Caco-2 (cell line): ENCODE measurements at regions not wholly inside any gene's neighbourhood (a gene's known extent, or its start where the extent isn't known, plus 50 kb on each side); places are given as distances from the start of the nearest gene placed in this dataset.

Experiments used
- BruUV-seq: library from RNA; stranded (reverse); fragments of 400-500 nt; replicated peaks from 2 replicates; lab custom pipeline; 2021; lab: Mats Ljungman, UMichigan
- CTCF ChIA-PET: fragments of 300-600 bp; sonication (Branson Sonifier 250); formaldehyde crosslinking; loops from one replicate; lab custom pipeline; 2022; ENCODE audit warnings: antibody characterized with exemption; lab: Charles Lee
- POLR2A ChIA-PET: fragments of 300-600 bp; sonication (Branson Sonifier 250); formaldehyde crosslinking; loops from one replicate; lab custom pipeline; 2022; ENCODE audit warnings: antibody characterized with exemption; lab: Charles Lee
- DNase-seq, 2 experiments: peaks; one replicate each; pipeline versions ENCODE4 v3.0.0 to v3.0.0-alpha.2; 2020 to 2022
- H3K27me3 ChIP-seq: replicated peaks from 2 replicates; pipeline ENCODE4 v1.6.0; 2011; ENCODE audit warnings: low read length; ENCODE audit not compliant: control insufficient read depth, insufficient read depth
- H3K36me3 ChIP-seq: 2 replicates; pipeline ENCODE4 v1.5.1; 2011; ENCODE audit warnings: low read length; ENCODE audit not compliant: control insufficient read depth, insufficient read depth
- H3K4me1 ChIP-seq: fragments of 250-450 bp; sonication (Bioruptor Pico); 2 replicates; pipeline ENCODE4 v1.5.1; 2020; ENCODE audit warnings: mild to moderate bottlenecking
- H3K4me3 ChIP-seq: 2 replicates; pipeline ENCODE4 v1.5.1; 2011; ENCODE audit warnings: low read depth, mild to moderate bottlenecking, control low read depth, low read length
- H3K9me3 ChIP-seq: fragments of 250-450 bp; sonication (Bioruptor Pico); 2 replicates; pipeline ENCODE4 v1.5.1; 2020; ENCODE audit warnings: mild to moderate bottlenecking, moderate library complexity
- H3K27ac Mint-ChIP-seq: one replicate; pipeline ENCODE4 v1.8.0; 2022; ENCODE audit warnings: mixed read lengths; ENCODE audit not compliant: unreplicated experiment
- H3K27me3 Mint-ChIP-seq: one replicate; pipeline ENCODE4 v1.8.0; 2022; ENCODE audit warnings: mixed read lengths; ENCODE audit not compliant: insufficient read depth, unreplicated experiment
- H3K36me3 Mint-ChIP-seq: one replicate; pipeline ENCODE4 v1.8.0; 2022; ENCODE audit warnings: mild to moderate bottlenecking, mixed read lengths; ENCODE audit not compliant: insufficient read depth, unreplicated experiment
- H3K4me1 Mint-ChIP-seq: one replicate; pipeline ENCODE4 v1.8.0; 2022; ENCODE audit warnings: low read depth, mixed read lengths; ENCODE audit not compliant: unreplicated experiment
- H3K4me3 Mint-ChIP-seq: one replicate; pipeline ENCODE4 v1.8.0; 2022; ENCODE audit warnings: mild to moderate bottlenecking, moderate library complexity, mixed read lengths; ENCODE audit not compliant: unreplicated experiment
- H3K9me3 Mint-ChIP-seq: one replicate; pipeline ENCODE4 v1.8.0; 2022; ENCODE audit warnings: mixed read lengths; ENCODE audit not compliant: unreplicated experiment
- CTCF ChIP-seq, 2 experiments: fragments of 200-600 bp in 1 of 2; IDR thresholded peaks; 1 replicate in 1 of 2; 2 replicates in 1 of 2; pipeline versions ENCODE4 v1.5.1 to v1.8.0; 2011 to 2022; ENCODE audit warnings: antibody characterized with exemption in 1 of 2, control low read depth in 1 of 2, inconsistent platforms in 1 of 2, low read depth in 1 of 2, low read length in 1 of 2, mild to moderate bottlenecking in 1 of 2, moderate library complexity in 1 of 2; ENCODE audit not compliant: insufficient read depth in 1 of 2, severe bottlenecking in 1 of 2, unreplicated experiment in 1 of 2
- intact Hi-C: fragments of 100-400 bp; cut with micrococcal nuclease; formaldehyde crosslinking; loops from one replicate; pipeline ENCODE4 v1.10.0; 2022; ENCODE audit not compliant: unreplicated experiment

- Mint-ChIP-seq H3K4me1 (peaks cover 6% of the 10 kb centered on the region), H3K4me3 (no peak overlapping the region), H3K9me3 (no peaks in the 10 kb centered on the region), H3K27ac (no peak overlapping the region), H3K27me3 (no peaks in the 10 kb centered on the region), H3K36me3 (no peaks in the 10 kb centered on the region)
- ChIA-PET CTCF (no interaction called here), POLR2A (no interaction called here)
- intact Hi-C loops = loop anchor here (5.0 kb wide), 1 partner anchor 1336 kb away; no protein-coding TSS in a partner anchor
- no TSS peak for BruUV-seq
- peaks cover 7% of the 10 kb centered on the region; the same call in 1 of the 2 replicates for H3K4me1 ChIP-seq
- TF ChIP-seq CTCF (IDR thresholded peaks at IDR 0.05; ENCODE audit: insufficient read depth in 1 of 2, low read depth in 1 of 2, low read length in 1 of 2, severe bottlenecking in 1 of 2, unreplicated experiment in 1 of 2) = no peak
- H3K9me3 ChIP-seq = no peaks in the 10 kb centered on the region
- DNase-seq = no peak
- no peak overlapping the region for H3K4me3 ChIP-seq
- H3K27me3 ChIP-seq = no peaks in the 10 kb centered on the region
- H3K36me3 ChIP-seq = no peaks in the 10 kb centered on the region
Measured at GRCh38 chr2:19675856-19676460, 225.8 kb downstream of the TTC32 start.

GRCh38 chr2:19675003-19675629 is 226.7 kb downstream of the TTC32 start:
- Mint-ChIP-seq H3K4me1 (peaks cover 6% of the 10 kb centered on the region), H3K9me3 (no peaks in the 10 kb centered on the region), H3K27ac (no peak overlapping the region), H3K36me3 (no peaks in the 10 kb centered on the region), H3K27me3 (no peaks in the 10 kb centered on the region), H3K4me3 (no peak overlapping the region)
- BruUV-seq = no TSS peak
- intact Hi-C loops = loop anchor here (5.0 kb wide), 1 partner anchor 1337 kb away; no protein-coding TSS in a partner anchor
- no peaks in the 10 kb centered on the region for H3K27me3 ChIP-seq
- no peaks in the 10 kb centered on the region for H3K9me3 ChIP-seq
- POLR2A ChIA-PET = no interaction called here
- no peak for DNase-seq
- CTCF ChIA-PET = no interaction called here
- H3K36me3 ChIP-seq = no peaks in the 10 kb centered on the region
- H3K4me3 ChIP-seq = no peak overlapping the region
- TF ChIP-seq CTCF (IDR thresholded peaks at IDR 0.05; ENCODE audit: insufficient read depth in 1 of 2, low read depth in 1 of 2, low read length in 1 of 2, severe bottlenecking in 1 of 2, unreplicated experiment in 1 of 2) = no peak
- peaks cover 7% of the 10 kb centered on the region; the same call in 1 of the 2 replicates for H3K4me1 ChIP-seq

GRCh38 chr2:19674051-19675002 is 227.5 kb downstream of the TTC32 start:
- Mint-ChIP-seq H3K9me3 (no peaks in the 10 kb centered on the region), H3K27ac (no peak overlapping the region), H3K4me1 (peaks cover 6% of the 10 kb centered on the region), H3K4me3 (no peak overlapping the region), H3K27me3 (no peaks in the 10 kb centered on the region), H3K36me3 (no peaks in the 10 kb centered on the region)
- no peak overlapping the region for H3K4me3 ChIP-seq
- H3K36me3 ChIP-seq = no peaks in the 10 kb centered on the region
- POLR2A ChIA-PET = no interaction called here
- no peaks in the 10 kb centered on the region for H3K9me3 ChIP-seq
- BruUV-seq = no TSS peak
- intact Hi-C loops = loop anchor here (5.0 kb wide), 1 partner anchor 1338 kb away; no protein-coding TSS in a partner anchor
- no peak for TF ChIP-seq CTCF (IDR thresholded peaks at IDR 0.05; ENCODE audit: insufficient read depth in 1 of 2, low read depth in 1 of 2, low read length in 1 of 2, severe bottlenecking in 1 of 2, unreplicated experiment in 1 of 2)
- H3K4me1 ChIP-seq = peaks cover 7% of the 10 kb centered on the region; the same call in 1 of the 2 replicates
- no peaks in the 10 kb centered on the region for H3K27me3 ChIP-seq
- no peak for DNase-seq
- CTCF ChIA-PET = no interaction called here
